ENCODE measurements at regions not wholly inside any gene's neighbourhood (a gene's known extent, or its start where the extent isn't known, plus 50 kb on each side); places are given as distances from the start of the nearest gene placed in this dataset.

GRCh38 chr3:23701716-23702597 is 103.8 kb upstream of the UBE2E1 start:
- FAIRE-seq (peak; percentile 50), DNase-seq (ENCODE audit: low read depth, low spot score) (peak; percentile 9)
- dilution Hi-C loops (cut with MboI; ENCODE audit: extremely low pct_ligation_motif_present, low sequenced_read_pairs) = no loop called here

More at GRCh38 chr3:23701716-23702597, 103.8 kb upstream of the UBE2E1 start:
- no peak for TF ChIP-seq CTCF (IDR thresholded peaks at IDR 0.05; ENCODE audit: extremely low read depth in 1 of 2, insufficient read depth in 1 of 2, low read depth in 1 of 2, low read length in 2 of 2)
- TF ChIP-seq JUN (IDR thresholded peaks at IDR 0.05; ENCODE audit: borderline replicate concordance, insufficient read depth, insufficient read length, low read depth) = no peak
- TF ChIP-seq EZH2 (IDR thresholded peaks at IDR 0.05; ENCODE audit: borderline replicate concordance, low read depth, low read length, severe bottlenecking) = no peak
- Histone ChIP-seq H3K36me3 (ENCODE audit: control insufficient read depth in 2 of 2, extremely low read depth in 1 of 2, insufficient read depth in 2 of 2, low read length in 2 of 2) (no peaks in the 10 kb centered on the region), H2AFZ (ENCODE audit: low read depth, low read length) (no peak overlapping the region), H3K4me3 (replicated peaks in 1 of 3; ENCODE audit: insufficient read depth in 1 of 3, low read depth in 1 of 3, low read length in 3 of 3) (no peak overlapping the region), H3K4me2 (ENCODE audit: insufficient read depth, low read length) (no peak overlapping the region), H3K27me3 (ENCODE audit: control insufficient read depth in 2 of 2, insufficient read depth in 2 of 2, low read length in 2 of 2) (no peaks in the 10 kb centered on the region), H3K4me1 (ENCODE audit: control insufficient read depth, extremely low read depth, insufficient read depth, low read length) (peaks cover 3% of the 10 kb centered on the region), H3K9ac (replicated peaks; ENCODE audit: extremely low read depth, insufficient read depth, low read length) (no peak overlapping the region), H3K9me1 (replicated peaks; ENCODE audit: control insufficient read depth, extremely low read depth, insufficient read depth, low read length) (no peaks in the 10 kb centered on the region), H4K20me1 (replicated peaks; ENCODE audit: control insufficient read depth, extremely low read depth, insufficient read depth, low read length) (no peaks in the 10 kb centered on the region), H3K27ac (ENCODE audit: insufficient read depth, low read depth, low read length) (no peak overlapping the region), H3K79me2 (ENCODE audit: control insufficient read depth, insufficient read depth, low read length) (no peaks in the 10 kb centered on the region), H3K9me3 (replicated peaks; ENCODE audit: control insufficient read depth, insufficient read depth, low read length) (no peaks in the 10 kb centered on the region)
- POLR2A ChIA-PET = no interaction called here
- CTCF ChIA-PET = no interaction called here
- no TSS peak for BruUV-seq (replicated peaks)
- intact Hi-C loops (cut with micrococcal nuclease) = no loop called here

Data from endothelial cell of umbilical vein (primary cell).